ENCODE measurements at regions not wholly inside any gene's neighbourhood (a gene's known extent, or its start where the extent isn't known, plus 50 kb on each side); places are given as distances from the start of the nearest gene placed in this dataset.

- TF ChIP-seq RAD21 (conservative IDR thresholded peaks at IDR 0.05) (no peak), EP300 (conservative IDR thresholded peaks at IDR 0.05; ENCODE audit: poor library complexity, severe bottlenecking) (no peak), CTCF (IDR thresholded peaks at IDR 0.05; ENCODE audit: poor library complexity, severe bottlenecking) (no peak), POLR2AphosphoS5 (IDR thresholded peaks at IDR 0.05) (no peak), TAF1 (IDR thresholded peaks at IDR 0.05; ENCODE audit: low read depth) (no peak), MXI1 (conservative IDR thresholded peaks at IDR 0.05; ENCODE audit: poor library complexity, severe bottlenecking) (no peak), EZH2 (IDR thresholded peaks at IDR 0.05; ENCODE audit: borderline replicate concordance, insufficient read depth, low read length, poor library complexity, severe bottlenecking) (no peak), SMC3 (conservative IDR thresholded peaks at IDR 0.05; ENCODE audit: poor library complexity) (no peak)
- TF ChIP-seq, protein P1, sequence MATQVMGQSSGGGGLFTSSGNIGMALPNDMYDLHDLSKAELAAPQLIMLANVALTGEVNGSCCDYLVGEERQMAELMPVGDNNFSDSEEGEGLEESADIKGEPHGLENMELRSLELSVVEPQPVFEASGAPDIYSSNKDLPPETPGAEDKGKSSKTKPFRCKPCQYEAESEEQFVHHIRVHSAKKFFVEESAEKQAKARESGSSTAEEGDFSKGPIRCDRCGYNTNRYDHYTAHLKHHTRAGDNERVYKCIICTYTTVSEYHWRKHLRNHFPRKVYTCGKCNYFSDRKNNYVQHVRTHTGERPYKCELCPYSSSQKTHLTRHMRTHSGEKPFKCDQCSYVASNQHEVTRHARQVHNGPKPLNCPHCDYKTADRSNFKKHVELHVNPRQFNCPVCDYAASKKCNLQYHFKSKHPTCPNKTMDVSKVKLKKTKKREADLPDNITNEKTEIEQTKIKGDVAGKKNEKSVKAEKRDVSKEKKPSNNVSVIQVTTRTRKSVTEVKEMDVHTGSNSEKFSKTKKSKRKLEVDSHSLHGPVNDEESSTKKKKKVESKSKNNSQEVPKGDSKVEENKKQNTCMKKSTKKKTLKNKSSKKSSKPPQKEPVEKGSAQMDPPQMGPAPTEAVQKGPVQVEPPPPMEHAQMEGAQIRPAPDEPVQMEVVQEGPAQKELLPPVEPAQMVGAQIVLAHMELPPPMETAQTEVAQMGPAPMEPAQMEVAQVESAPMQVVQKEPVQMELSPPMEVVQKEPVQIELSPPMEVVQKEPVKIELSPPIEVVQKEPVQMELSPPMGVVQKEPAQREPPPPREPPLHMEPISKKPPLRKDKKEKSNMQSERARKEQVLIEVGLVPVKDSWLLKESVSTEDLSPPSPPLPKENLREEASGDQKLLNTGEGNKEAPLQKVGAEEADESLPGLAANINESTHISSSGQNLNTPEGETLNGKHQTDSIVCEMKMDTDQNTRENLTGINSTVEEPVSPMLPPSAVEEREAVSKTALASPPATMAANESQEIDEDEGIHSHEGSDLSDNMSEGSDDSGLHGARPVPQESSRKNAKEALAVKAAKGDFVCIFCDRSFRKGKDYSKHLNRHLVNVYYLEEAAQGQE (IDR thresholded peaks at IDR 0.05; ENCODE audit: borderline replicate concordance) = no peak
These were observed 297.8 kb downstream of the NPR3 start for GRCh38 chr5:33008751-33009418.

Data from neural cell (in vitro differentiated cells).